NCI-H2196 (cell line): ENCODE measurements at regions not wholly inside any gene's neighbourhood (a gene's known extent, or its start where the extent isn't known, plus 50 kb on each side); places are given as distances from the start of the nearest gene placed in this dataset.
A peak's percentile ranks its signal among the peaks of the same experiment; 100 is the strongest.
"Not testable (repeated sequence)": the region's sequence is repeated elsewhere in the genome, so short reads cannot be mapped to it uniquely, and the experiment has no call there.

Experiments used
- DNase-seq: peaks from one replicate; lab custom pipeline; 2025; ENCODE audit not compliant: unreplicated experiment; lab: John Stamatoyannopoulos, UW

DNA sequence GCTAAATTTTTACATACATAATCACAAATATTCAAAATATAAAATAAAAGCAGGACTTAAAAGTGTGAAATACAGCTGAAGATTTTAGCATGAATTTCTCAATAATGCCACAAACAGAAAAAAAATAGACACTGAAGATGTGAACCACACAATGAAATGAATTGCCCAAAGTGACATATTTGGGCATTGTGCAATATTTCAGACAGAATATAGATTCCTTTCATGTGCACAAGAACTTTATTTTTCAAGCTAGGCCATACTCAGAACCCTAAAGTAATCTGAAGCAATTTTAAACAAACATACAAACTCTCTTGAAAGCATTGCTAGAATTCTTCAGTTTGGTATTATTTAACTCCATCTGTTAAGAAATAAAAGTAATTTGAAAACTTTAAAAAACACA lies 764.1 kb downstream of the STIM2 start:
- DNase-seq: no peak

DNA sequence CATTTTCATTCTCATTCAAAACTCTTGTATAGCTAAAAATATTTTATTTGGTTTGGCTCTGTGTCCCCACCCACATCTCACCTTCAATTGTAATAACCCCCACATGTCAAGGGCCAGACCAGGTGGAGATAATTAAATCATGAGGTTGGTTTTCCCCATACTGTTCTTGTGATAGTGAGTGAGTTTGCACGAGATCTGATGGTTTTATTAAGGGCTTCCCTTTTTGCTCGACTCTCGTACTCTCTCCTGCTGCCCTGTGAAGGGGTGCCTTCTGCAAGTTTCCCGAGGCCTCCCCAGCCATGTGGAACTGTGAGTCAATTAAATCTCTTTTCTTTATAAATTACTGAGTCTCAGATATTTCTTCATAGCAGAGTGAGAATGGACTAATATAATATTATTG lies 768.0 kb downstream of the STIM2 start:
- DNase-seq: no peak

GRCh38 chr4:27629532-27630225 lies 769.0 kb downstream of the STIM2 start:
- no peak for DNase-seq

DNA sequence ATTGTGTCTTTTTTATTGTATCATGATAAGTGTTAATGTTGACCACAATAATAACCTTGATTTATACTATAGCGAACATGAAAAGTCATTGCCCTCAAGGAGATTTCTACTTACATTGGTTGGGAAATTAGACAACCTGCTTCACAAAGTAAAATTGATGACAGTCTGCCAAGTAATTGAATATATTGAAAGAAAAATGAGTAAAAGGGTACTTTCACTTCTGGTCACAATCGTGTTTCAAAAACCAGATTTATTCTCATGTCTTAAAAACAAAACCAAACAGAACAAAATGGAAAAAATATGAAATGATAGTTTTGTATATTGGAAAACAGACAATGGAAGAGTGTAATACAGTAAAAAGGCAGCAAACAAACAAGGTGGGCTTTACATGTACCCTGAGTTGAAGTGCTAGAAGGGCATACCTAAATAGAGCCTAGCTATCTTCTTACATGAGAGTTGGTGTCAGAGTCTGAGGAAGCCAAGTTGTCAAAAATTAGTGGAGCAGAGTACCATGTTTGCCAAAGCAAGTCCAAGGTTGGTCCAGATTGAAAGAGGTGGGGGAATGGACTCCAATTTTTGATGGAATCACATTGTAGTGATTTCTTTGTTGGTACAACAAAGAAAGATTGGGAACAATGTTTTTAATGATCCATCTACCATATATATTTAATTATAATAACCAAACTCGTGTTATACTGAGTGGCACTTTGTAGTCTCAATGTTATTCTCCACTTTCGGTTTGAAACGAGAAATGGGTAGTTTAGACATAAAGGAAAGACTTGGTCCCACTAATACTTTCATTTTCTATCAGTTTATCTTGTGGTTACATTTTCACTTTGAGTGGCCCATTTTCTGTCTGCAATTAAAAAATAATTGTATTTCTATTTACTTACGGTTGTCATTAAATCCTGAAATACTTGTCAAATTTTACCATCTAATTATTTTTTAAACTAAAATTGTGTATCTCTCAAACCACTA lies 775.6 kb downstream of the STIM2 start:
- DNase-seq: no peak

- DNase-seq: no peak
Measured at GRCh38 chr4:27638163-27638915, 777.7 kb downstream of the STIM2 start.

- no peak for DNase-seq
Measured at GRCh38 chr4:27643101-27643500, 782.5 kb downstream of the STIM2 start.

DNA sequence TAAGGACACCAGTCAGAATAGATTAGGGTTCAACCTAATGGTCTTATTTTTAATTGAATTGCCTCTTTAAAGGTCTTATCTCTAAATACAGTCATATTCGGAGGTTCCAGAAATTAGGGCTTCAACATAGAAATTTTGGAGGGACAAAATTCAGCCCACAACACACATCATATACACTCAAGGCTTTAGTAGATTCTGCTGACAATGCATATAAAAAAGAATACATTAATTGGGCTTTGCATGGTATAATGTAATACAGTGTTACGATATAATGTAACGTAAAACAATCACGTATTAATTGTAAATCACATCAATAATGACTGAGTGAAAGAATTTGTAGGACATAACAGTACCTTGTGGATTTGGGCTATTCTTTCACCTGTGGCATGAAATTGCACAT lies 787.8 kb downstream of the STIM2 start:
- no peak for DNase-seq

GRCh38 chr4:27662426-27662825 lies 801.8 kb downstream of the STIM2 start:
- DNase-seq: no peak

DNA sequence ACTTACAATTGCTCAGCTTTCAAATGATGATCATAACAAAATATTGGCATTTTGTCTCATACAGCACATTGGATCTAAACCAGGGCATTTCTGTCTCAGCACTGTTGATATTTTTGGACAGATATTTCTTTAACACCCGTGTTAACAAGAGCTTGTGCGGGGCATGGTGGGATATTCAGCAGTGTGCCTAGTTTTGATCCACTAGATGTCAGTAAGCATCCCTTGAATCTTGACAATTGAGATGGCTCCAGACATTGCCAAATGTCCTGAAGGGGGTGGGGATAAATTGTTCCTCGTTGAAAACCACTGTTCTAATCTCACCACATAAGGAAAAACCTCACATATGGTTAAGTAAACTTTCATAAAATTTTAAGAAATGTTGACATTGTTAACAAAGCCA lies 806.3 kb downstream of the STIM2 start:
- DNase-seq: no peak

GRCh38 chr4:27668001-27668400 lies 807.4 kb downstream of the STIM2 start:
- no peak for DNase-seq

GRCh38 chr4:27678027-27678426 lies 817.4 kb downstream of the STIM2 start:
- no peak for DNase-seq

DNA sequence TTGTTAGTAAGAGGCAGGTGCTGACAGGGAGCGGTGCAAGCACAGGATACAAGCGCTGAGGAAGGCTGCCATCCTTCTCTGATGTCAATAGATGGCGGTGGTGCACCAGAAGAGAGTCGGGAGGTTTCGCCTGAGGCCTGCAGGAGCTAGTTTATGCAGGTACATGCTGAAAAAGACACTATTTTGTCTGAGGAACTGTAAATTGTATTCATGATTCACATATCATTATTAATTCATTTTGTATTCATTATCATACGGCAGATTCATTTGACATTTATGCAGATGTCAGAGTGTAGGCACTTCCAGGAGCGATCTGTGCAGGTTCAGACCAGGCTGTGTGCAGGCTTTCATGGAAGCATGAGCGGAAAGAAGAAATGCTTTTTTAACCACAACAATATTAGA lies 824.0 kb downstream of the STIM2 start:
- DNase-seq: peak; percentile 43

- no peak for DNase-seq
Measured at GRCh38 chr4:27685091-27685490, 824.5 kb downstream of the STIM2 start.

- DNase-seq: no peak
Measured at GRCh38 chr4:27685947-27686346, 825.3 kb downstream of the STIM2 start.

- DNase-seq: peak; percentile 1
Measured at GRCh38 chr4:27692158-27692557, 831.5 kb downstream of the STIM2 start.

DNA sequence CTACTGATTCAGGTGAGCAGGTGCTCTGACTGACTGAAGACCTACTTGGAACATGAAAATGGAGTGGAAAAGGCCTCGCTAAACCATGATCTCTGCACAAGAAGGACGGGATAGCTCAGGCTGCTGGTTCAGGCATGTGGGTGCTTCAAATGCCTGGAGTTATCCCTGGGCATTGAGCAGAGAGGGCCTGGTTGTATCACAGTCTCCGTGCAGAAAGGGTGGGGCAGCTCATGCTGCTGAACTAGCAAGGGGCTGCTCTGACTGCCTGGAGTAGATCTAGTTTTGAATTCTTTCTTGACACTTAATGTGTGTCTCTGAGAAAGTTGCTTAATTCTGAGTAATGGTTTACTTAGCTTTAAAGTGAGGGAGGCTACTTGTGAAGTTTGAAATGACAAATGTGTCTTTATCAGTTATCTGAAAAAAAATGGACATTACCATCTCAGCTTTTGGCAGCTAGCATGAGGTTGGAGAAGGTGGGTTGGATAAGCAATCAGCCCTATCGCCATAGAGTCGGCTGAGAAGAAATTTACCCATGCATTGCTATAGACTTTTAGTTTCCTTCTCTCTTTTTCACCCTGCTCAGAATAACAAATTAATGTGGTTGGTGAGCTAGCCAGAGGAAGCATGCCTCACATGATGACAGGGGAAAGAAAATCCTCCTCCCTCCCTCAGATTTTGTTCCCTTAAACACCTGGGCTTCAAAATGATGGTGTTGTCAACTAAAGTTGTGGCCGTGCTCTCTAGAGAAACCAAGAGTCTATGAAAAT lies 832.4 kb downstream of the STIM2 start:
- no peak for DNase-seq

DNA sequence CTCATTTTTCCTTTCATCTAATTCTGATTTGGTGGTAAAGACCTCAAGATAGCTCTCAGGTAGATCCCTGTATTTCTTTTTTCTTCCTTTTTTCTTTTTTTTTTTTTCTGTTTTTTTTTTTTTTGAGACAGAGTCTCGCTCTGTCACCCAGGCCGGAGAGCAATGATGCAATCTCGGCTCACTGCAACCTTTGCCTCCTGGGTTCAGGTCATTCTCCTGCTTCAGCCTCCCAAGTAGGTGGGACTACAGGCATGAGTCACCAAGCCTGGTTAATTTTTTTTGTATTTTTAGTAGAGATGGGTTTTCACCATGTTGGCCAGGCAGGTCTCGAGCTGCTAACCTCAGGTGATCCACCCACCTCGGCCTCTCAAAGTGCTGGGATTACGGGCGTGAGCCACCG lies 835.6 kb downstream of the STIM2 start:
- not testable (repeated sequence) for DNase-seq

DNA sequence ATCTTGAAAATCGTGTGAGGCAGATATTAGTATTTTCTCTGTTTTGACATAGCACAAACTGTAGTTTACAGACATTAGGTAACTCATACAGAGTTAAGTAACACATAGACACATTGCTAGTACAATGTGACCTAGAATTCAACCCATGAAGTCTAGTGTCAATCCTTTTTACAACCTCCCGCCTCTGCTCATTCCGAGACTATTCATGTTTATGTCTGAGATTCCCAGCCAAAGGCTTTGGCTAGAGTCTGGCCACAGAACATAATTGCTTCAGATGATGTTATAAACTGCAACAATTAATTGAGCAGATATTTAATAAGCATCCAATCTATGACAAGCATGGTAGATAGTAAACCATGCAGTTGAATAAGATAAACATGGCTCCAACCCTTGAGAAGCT lies 841.0 kb downstream of the STIM2 start:
- no peak for DNase-seq

DNA sequence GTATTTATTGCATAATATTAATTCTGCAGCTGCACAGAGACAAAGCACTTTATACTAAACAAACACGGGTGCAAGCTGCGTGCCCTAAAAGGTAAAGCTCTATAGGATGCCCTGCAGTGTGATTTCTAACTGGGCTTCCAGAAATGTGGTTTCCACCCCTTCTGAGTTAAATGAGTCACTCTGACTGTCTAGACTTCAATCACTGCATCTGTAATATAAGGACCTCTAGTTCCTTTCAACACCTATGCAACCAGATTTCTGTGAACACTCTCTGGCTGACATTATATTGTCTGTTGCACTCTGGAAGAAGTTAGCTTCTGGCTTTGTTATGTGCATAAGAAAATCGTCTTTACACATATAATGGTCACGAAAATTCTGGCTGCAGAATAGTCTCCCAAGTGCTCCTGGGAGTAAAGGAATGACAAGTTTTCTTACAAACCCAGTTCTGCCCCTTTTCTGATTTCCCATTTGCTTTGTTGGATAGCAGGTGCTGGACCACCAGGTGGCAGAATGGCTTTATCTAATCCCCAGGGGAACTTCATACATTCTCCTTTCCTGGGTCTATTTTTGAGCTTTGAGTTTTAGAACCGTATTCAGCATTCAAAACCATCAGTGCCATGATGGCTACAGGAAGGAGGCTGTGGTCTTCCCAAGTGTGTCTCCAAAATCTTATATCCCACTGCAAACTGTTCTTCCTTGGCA lies 842.2 kb downstream of the STIM2 start:
- DNase-seq: no peak

DNA sequence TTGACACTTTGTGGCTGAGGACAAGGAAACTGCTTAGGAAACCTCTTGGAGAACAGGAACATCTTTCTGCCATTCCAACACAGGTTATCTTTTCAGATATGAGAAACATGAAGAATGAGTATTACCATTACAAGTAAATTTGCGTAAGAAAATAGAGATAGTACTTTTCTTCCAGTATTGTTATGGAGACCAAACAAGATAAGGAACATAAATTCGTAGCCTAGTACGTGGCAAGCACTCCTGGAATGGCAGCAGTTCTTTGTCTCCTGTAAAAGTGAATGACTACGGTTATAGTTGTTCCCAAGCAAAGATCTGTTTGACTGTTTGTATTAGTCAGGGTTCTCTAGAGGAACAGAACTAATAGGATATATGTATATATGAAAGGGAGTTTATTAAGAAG lies 843.1 kb downstream of the STIM2 start:
- no peak for DNase-seq
